ENCODE measurements at regions not wholly inside any gene's neighbourhood (a gene's known extent, or its start where the extent isn't known, plus 50 kb on each side); places are given as distances from the start of the nearest gene placed in this dataset.

- Histone ChIP-seq H3K4me1 (ENCODE audit: insufficient read depth, low read length, poor library complexity, severe bottlenecking) (peaks cover 68% of the 10 kb centered on the region), H3K27ac (ENCODE audit: low read depth, low read length, poor library complexity, severe bottlenecking) (peak overlapping the region; percentile 83), H3K36me3 (ENCODE audit: insufficient read depth, low read length) (no peaks in the 10 kb centered on the region), H2AFZ (ENCODE audit: low read length) (peak overlapping the region; percentile 61; the same call in 1 of the 2 replicates), H4K20me1 (ENCODE audit: insufficient read depth, low read length) (no peaks in the 10 kb centered on the region), H3K4me2 (ENCODE audit: low read length) (peak overlapping the region; percentile 73), H3K79me2 (ENCODE audit: insufficient read depth, low read depth, low read length) (no peaks in the 10 kb centered on the region), H3K9me3 (ENCODE audit: low read length) (peaks cover 6% of the 10 kb centered on the region; the same call in 1 of the 2 replicates), H3K9me2 (ENCODE audit: insufficient read depth, low read length) (no peaks in the 10 kb centered on the region), H3K4me3 (ENCODE audit: low read depth, low read length, poor library complexity, severe bottlenecking) (peak overlapping the region; percentile 37)
- TF ChIP-seq CTCF (conservative IDR thresholded peaks at IDR 0.05; ENCODE audit: low read length) (peak; percentile 98), EZH2phosphoT487 (IDR thresholded peaks at IDR 0.05; ENCODE audit: borderline replicate concordance, low read depth, low read length) (no peak)
- DNase-seq (ENCODE audit: low spot score), result peak; percentile 64
- ChIA-PET CTCF (ENCODE audit: unreplicated experiment) (no interaction called here), POLR2A (no interaction called here)
- no TSS peak for BruUV-seq (replicated peaks)
- intact Hi-C loops (cut with micrococcal nuclease; ENCODE audit: unreplicated experiment), result no loop called here
Observed at GRCh38 chr7:25820432-25821040, 331.5 kb upstream of the NFE2L3 start.

- H3K9me3 ChIP-seq (ENCODE audit: low read length), result peaks cover 6% of the 10 kb centered on the region; the same call in 1 of the 2 replicates
- ChIA-PET CTCF (ENCODE audit: unreplicated experiment) (no interaction called here), POLR2A (no interaction called here)
- H4K20me1 ChIP-seq (ENCODE audit: insufficient read depth, low read length), result no peaks in the 10 kb centered on the region
- no TSS peak for BruUV-seq (replicated peaks)
- H3K4me1 ChIP-seq (ENCODE audit: insufficient read depth, low read length, poor library complexity, severe bottlenecking), result peaks cover 68% of the 10 kb centered on the region
- no peaks in the 10 kb centered on the region for H3K36me3 ChIP-seq (ENCODE audit: insufficient read depth, low read length)
- intact Hi-C loops (cut with micrococcal nuclease; ENCODE audit: unreplicated experiment), result no loop called here
- H3K79me2 ChIP-seq (ENCODE audit: insufficient read depth, low read depth, low read length), result no peaks in the 10 kb centered on the region
- H3K4me3 ChIP-seq (ENCODE audit: low read depth, low read length, poor library complexity, severe bottlenecking), result peak overlapping the region; percentile 37
- TF ChIP-seq CTCF (conservative IDR thresholded peaks at IDR 0.05; ENCODE audit: low read length) (no peak), EZH2phosphoT487 (IDR thresholded peaks at IDR 0.05; ENCODE audit: borderline replicate concordance, low read depth, low read length) (no peak)
- H2AFZ ChIP-seq (ENCODE audit: low read length), result peak overlapping the region; percentile 61; the same call in 1 of the 2 replicates
- peak; percentile 91 for DNase-seq (ENCODE audit: low spot score)
- H3K9me2 ChIP-seq (ENCODE audit: insufficient read depth, low read length), result no peaks in the 10 kb centered on the region
- peak overlapping the region; percentile 73 for H3K4me2 ChIP-seq (ENCODE audit: low read length)
- peak overlapping the region; percentile 83 for H3K27ac ChIP-seq (ENCODE audit: low read depth, low read length, poor library complexity, severe bottlenecking)
Observed at GRCh38 chr7:25821225-25821624, 330.8 kb upstream of the NFE2L3 start.

- Histone ChIP-seq H3K4me2 (ENCODE audit: low read length) (peak overlapping the region; percentile 66), H3K9me2 (ENCODE audit: insufficient read depth, low read length) (no peaks in the 10 kb centered on the region), H3K36me3 (ENCODE audit: insufficient read depth, low read length) (no peaks in the 10 kb centered on the region), H3K79me2 (ENCODE audit: insufficient read depth, low read depth, low read length) (no peaks in the 10 kb centered on the region), H3K4me3 (ENCODE audit: low read depth, low read length, poor library complexity, severe bottlenecking) (peak overlapping the region; percentile 13), H3K27ac (ENCODE audit: low read depth, low read length, poor library complexity, severe bottlenecking) (peak overlapping the region; percentile 64), H3K4me1 (ENCODE audit: insufficient read depth, low read length, poor library complexity, severe bottlenecking) (peaks cover 68% of the 10 kb centered on the region), H4K20me1 (ENCODE audit: insufficient read depth, low read length) (no peaks in the 10 kb centered on the region), H3K9me3 (ENCODE audit: low read length) (peaks cover under 1% of the 10 kb centered on the region; the same call in 1 of the 2 replicates), H2AFZ (ENCODE audit: low read length) (peak overlapping the region; percentile 39)
- intact Hi-C loops (cut with micrococcal nuclease; ENCODE audit: unreplicated experiment), result no loop called here
- DNase-seq (ENCODE audit: low spot score), result no peak
- POLR2A ChIA-PET, result interaction anchor here (1.0 to 1.1 kb wide), 2 partner anchors 9 to 63 kb away, joined by 3 to 4 read pairs; no protein-coding TSS in a partner anchor
- CTCF ChIA-PET (ENCODE audit: unreplicated experiment), result no interaction called here
- no TSS peak for BruUV-seq (replicated peaks)
- no peak for TF ChIP-seq CTCF (conservative IDR thresholded peaks at IDR 0.05; ENCODE audit: low read length)
Observed at GRCh38 chr7:25822823-25823222, 329.2 kb upstream of the NFE2L3 start.

All from OCI-LY7 (cell line).